ENCODE measurements at regions not wholly inside any gene's neighbourhood (a gene's known extent, or its start where the extent isn't known, plus 50 kb on each side); places are given as distances from the start of the nearest gene placed in this dataset.

GRCh38 chr1:166573199-166573598 is 266.1 kb upstream of the POGK start:
- TF ChIP-seq CTCF (IDR thresholded peaks at IDR 0.05; ENCODE audit: insufficient read depth, low read length) (no peak), REST (IDR thresholded peaks at IDR 0.05; ENCODE audit: insufficient replicate concordance, low read depth) (no peak), SPI1 (IDR thresholded peaks at IDR 0.05; ENCODE audit: borderline replicate concordance, low read depth) (no peak), GABPA (IDR thresholded peaks at IDR 0.05; ENCODE audit: low read depth) (no peak), POLR2AphosphoS5 (IDR thresholded peaks at IDR 0.05; ENCODE audit: low read depth) (no peak)
- no peak overlapping the region for H3K4me3 ChIP-seq (replicated peaks; ENCODE audit: insufficient read depth, low read length)
- H3K27me3 ChIP-seq (ENCODE audit: insufficient read depth, poor library complexity, severe bottlenecking), result no peaks in the 10 kb centered on the region
- H3K27ac ChIP-seq (replicated peaks), result no peak overlapping the region
- DNase-seq (ENCODE audit: low read depth in 1 of 2, low spot score in 1 of 2), result no peak

- TF ChIP-seq CTCF (IDR thresholded peaks at IDR 0.05; ENCODE audit: insufficient read depth, low read length) (no peak), REST (IDR thresholded peaks at IDR 0.05; ENCODE audit: insufficient replicate concordance, low read depth) (no peak), GABPA (IDR thresholded peaks at IDR 0.05; ENCODE audit: low read depth) (no peak), POLR2AphosphoS5 (IDR thresholded peaks at IDR 0.05; ENCODE audit: low read depth) (no peak), SPI1 (IDR thresholded peaks at IDR 0.05; ENCODE audit: borderline replicate concordance, low read depth) (no peak)
- H3K4me3 ChIP-seq (replicated peaks; ENCODE audit: insufficient read depth, low read length), result no peak overlapping the region
- H3K27me3 ChIP-seq (ENCODE audit: insufficient read depth, poor library complexity, severe bottlenecking), result no peaks in the 10 kb centered on the region
- no peak for DNase-seq (ENCODE audit: low read depth in 1 of 2, low spot score in 1 of 2)
- H3K27ac ChIP-seq (replicated peaks), result no peak overlapping the region
Measured at GRCh38 chr1:166579557-166580501, 259.4 kb upstream of the POGK start.

- TF ChIP-seq GABPA (IDR thresholded peaks at IDR 0.05; ENCODE audit: low read depth) (no peak), REST (IDR thresholded peaks at IDR 0.05; ENCODE audit: insufficient replicate concordance, low read depth) (no peak), CTCF (IDR thresholded peaks at IDR 0.05; ENCODE audit: insufficient read depth, low read length) (no peak), SPI1 (IDR thresholded peaks at IDR 0.05; ENCODE audit: borderline replicate concordance, low read depth) (no peak), POLR2AphosphoS5 (IDR thresholded peaks at IDR 0.05; ENCODE audit: low read depth) (no peak)
- no peak overlapping the region for H3K27ac ChIP-seq (replicated peaks)
- DNase-seq (ENCODE audit: low read depth in 1 of 2, low spot score in 1 of 2), result no peak
- H3K27me3 ChIP-seq (ENCODE audit: insufficient read depth, poor library complexity, severe bottlenecking), result peaks cover 2% of the 10 kb centered on the region
- no peak overlapping the region for H3K4me3 ChIP-seq (replicated peaks; ENCODE audit: insufficient read depth, low read length)
Measured at GRCh38 chr1:166588741-166589140, 250.5 kb upstream of the POGK start.
